ENCODE measurements at regions not wholly inside any gene's neighbourhood (a gene's known extent, or its start where the extent isn't known, plus 50 kb on each side); places are given as distances from the start of the nearest gene placed in this dataset.

DNA sequence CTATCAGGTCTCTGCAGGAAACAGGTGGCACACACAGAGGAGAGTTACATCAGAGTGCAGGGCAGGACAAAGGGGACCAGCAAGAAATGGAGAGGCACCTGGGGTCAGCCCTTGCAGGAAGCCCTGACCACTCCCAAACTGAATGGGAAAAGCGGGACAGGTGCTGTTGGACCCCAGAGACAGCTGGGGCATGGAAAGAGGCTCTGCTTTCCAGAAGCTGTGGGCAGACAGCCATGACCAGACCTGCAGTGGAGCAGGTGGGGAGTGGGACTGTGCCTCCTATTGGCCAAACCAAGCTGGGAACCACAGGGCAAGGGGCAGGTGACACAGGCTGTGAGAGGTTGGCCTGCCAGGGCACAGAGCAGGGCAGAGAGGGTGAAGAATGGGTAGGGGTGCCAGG lies 125.8 kb downstream of the BOD1 start:
- Mint-ChIP-seq H3K4me3 (no peak overlapping the region), H3K27me3 (ENCODE audit: insufficient read depth, low read depth) (peaks cover 2% of the 10 kb centered on the region), H3K27ac (no peak overlapping the region), H3K36me3 (peaks cover 1% of the 10 kb centered on the region), H3K9me3 (peaks cover 2% of the 10 kb centered on the region), H3K4me1 (no peaks in the 10 kb centered on the region)
- Histone ChIP-seq H3K27me3 (no peaks in the 10 kb centered on the region), H3K27ac (no peak overlapping the region), H3K9ac (no peak overlapping the region), H4K20me1 (ENCODE audit: low read depth) (no peaks in the 10 kb centered on the region), H3K36me3 (no peaks in the 10 kb centered on the region), H3F3A (ENCODE audit: low read depth) (no peaks in the 10 kb centered on the region), H3K4me1 (no peaks in the 10 kb centered on the region), H3K9me3 (ENCODE audit: low read depth) (no peaks in the 10 kb centered on the region), H3K4me3 (no peak overlapping the region), H3K79me2 (ENCODE audit: low read depth) (no peaks in the 10 kb centered on the region), H2AFZ (replicated peaks) (no peak overlapping the region), H3K4me2 (no peak overlapping the region)
- TF ChIP-seq EZH2phosphoT487 (IDR thresholded peaks at IDR 0.05) (no peak), EZH2 (IDR thresholded peaks at IDR 0.05) (no peak), CTCF (IDR thresholded peaks at IDR 0.05) (no peak)
- DNase-seq (ENCODE audit: low spot score) = no peak

DNA sequence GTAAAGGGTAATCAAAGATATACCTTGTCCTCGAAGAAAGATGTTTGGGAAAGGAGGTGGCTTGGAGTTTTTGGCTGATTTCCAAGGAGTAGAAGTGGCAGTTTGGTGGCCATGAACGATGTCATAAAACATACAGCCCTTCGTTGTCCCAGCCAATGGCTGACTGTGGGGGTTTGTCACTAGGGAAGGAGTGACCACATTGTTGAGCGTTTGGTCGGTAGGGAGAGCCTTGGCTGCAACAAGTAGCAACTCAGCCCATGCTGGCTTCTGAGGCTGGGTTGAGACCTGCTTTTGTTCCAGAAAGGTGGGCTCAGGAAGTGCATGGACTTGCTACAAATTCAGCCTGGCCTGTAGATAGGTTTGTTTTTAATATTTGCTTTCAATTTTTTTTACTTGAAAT lies 128.3 kb downstream of the BOD1 start:
- no peak overlapping the region for H3K4me3 Mint-ChIP-seq

GRCh38 chr5:173487300-173487699 lies 129.2 kb downstream of the BOD1 start:
- no peaks in the 10 kb centered on the region for H3F3A ChIP-seq (ENCODE audit: low read depth)
- H3K9ac ChIP-seq = no peak overlapping the region
- no peaks in the 10 kb centered on the region for H4K20me1 ChIP-seq (ENCODE audit: low read depth)
- no peaks in the 10 kb centered on the region for H3K4me1 Mint-ChIP-seq
- H3K27ac ChIP-seq = no peak overlapping the region
- H3K27me3 Mint-ChIP-seq (ENCODE audit: insufficient read depth, low read depth) = peaks cover 2% of the 10 kb centered on the region
- no peak overlapping the region for H3K27ac Mint-ChIP-seq
- TF ChIP-seq EZH2 (IDR thresholded peaks at IDR 0.05) (no peak), EZH2phosphoT487 (IDR thresholded peaks at IDR 0.05) (no peak), CTCF (IDR thresholded peaks at IDR 0.05) (no peak)
- no peaks in the 10 kb centered on the region for H3K36me3 ChIP-seq
- no peaks in the 10 kb centered on the region for H3K4me1 ChIP-seq
- H3K27me3 ChIP-seq = no peaks in the 10 kb centered on the region
- H3K4me3 Mint-ChIP-seq = no peak overlapping the region
- H3K4me3 ChIP-seq = no peak overlapping the region
- no peaks in the 10 kb centered on the region for H3K79me2 ChIP-seq (ENCODE audit: low read depth)
- no peak for DNase-seq (ENCODE audit: low spot score)
- H3K36me3 Mint-ChIP-seq = peaks cover 1% of the 10 kb centered on the region
- no peaks in the 10 kb centered on the region for H3K9me3 ChIP-seq (ENCODE audit: low read depth)
- H3K9me3 Mint-ChIP-seq = peaks cover 2% of the 10 kb centered on the region
- H3K4me2 ChIP-seq = no peak overlapping the region
- H2AFZ ChIP-seq (replicated peaks) = no peak overlapping the region

More for the DNA sequence above, 128.3 kb downstream of the BOD1 start:
- Histone ChIP-seq H3K9me3 (ENCODE audit: low read depth) (no peaks in the 10 kb centered on the region), H2AFZ (replicated peaks) (no peak overlapping the region), H3F3A (ENCODE audit: low read depth) (no peaks in the 10 kb centered on the region), H3K4me2 (no peak overlapping the region), H3K27ac (no peak overlapping the region), H4K20me1 (ENCODE audit: low read depth) (no peaks in the 10 kb centered on the region), H3K4me1 (no peaks in the 10 kb centered on the region), H3K9ac (no peak overlapping the region), H3K36me3 (no peaks in the 10 kb centered on the region), H3K27me3 (no peaks in the 10 kb centered on the region), H3K4me3 (no peak overlapping the region), H3K79me2 (ENCODE audit: low read depth) (no peaks in the 10 kb centered on the region)
- no peak for DNase-seq (ENCODE audit: low spot score)
- peaks cover 2% of the 10 kb centered on the region for H3K27me3 Mint-ChIP-seq (ENCODE audit: insufficient read depth, low read depth)
- TF ChIP-seq CTCF (IDR thresholded peaks at IDR 0.05) (no peak), EZH2 (IDR thresholded peaks at IDR 0.05) (no peak)
- H3K27ac Mint-ChIP-seq = no peak overlapping the region
- H3K36me3 Mint-ChIP-seq = peaks cover 1% of the 10 kb centered on the region
- H3K9me3 Mint-ChIP-seq = peaks cover 2% of the 10 kb centered on the region
- H3K4me1 Mint-ChIP-seq = no peaks in the 10 kb centered on the region

Data from neural progenitor cell (in vitro differentiated cells).